ENCODE measurements at regions not wholly inside any gene's neighbourhood (a gene's known extent, or its start where the extent isn't known, plus 50 kb on each side); places are given as distances from the start of the nearest gene placed in this dataset.

- H3K9ac ChIP-seq (ENCODE audit: low read length): no peak overlapping the region
- no peaks in the 10 kb centered on the region for H3K9me3 ChIP-seq (ENCODE audit: control insufficient read depth, low read depth, low read length)
- no peaks in the 10 kb centered on the region for H3K36me3 ChIP-seq (ENCODE audit: control insufficient read depth, low read depth, low read length)
- H3K27ac ChIP-seq (ENCODE audit: low read length): no peak overlapping the region
- H3K4me3 ChIP-seq (ENCODE audit: low read length): no peak overlapping the region
- no peaks in the 10 kb centered on the region for H3K27me3 ChIP-seq (ENCODE audit: control insufficient read depth, insufficient read depth, low read length)
- no peaks in the 10 kb centered on the region for H3K4me1 ChIP-seq (ENCODE audit: control insufficient read depth, low read depth, low read length)
These were observed 252.1 kb downstream of the OPA1 start for GRCh38 chr3:193845144-193845543.

GRCh38 chr3:193846569-193846968, 253.6 kb downstream of the OPA1 start:
- Histone ChIP-seq H3K9me3 (ENCODE audit: control insufficient read depth, low read depth, low read length) (no peaks in the 10 kb centered on the region), H3K4me1 (ENCODE audit: control insufficient read depth, low read depth, low read length) (peaks cover 4% of the 10 kb centered on the region), H3K27ac (ENCODE audit: low read length) (no peak overlapping the region), H3K36me3 (ENCODE audit: control insufficient read depth, low read depth, low read length) (no peaks in the 10 kb centered on the region), H3K4me3 (ENCODE audit: low read length) (no peak overlapping the region), H3K9ac (ENCODE audit: low read length) (no peak overlapping the region), H3K27me3 (ENCODE audit: control insufficient read depth, insufficient read depth, low read length) (no peaks in the 10 kb centered on the region)

GRCh38 chr3:193847402-193847801, 254.4 kb downstream of the OPA1 start:
- Histone ChIP-seq H3K9me3 (ENCODE audit: control insufficient read depth, low read depth, low read length) (no peaks in the 10 kb centered on the region), H3K27me3 (ENCODE audit: control insufficient read depth, insufficient read depth, low read length) (no peaks in the 10 kb centered on the region), H3K36me3 (ENCODE audit: control insufficient read depth, low read depth, low read length) (no peaks in the 10 kb centered on the region), H3K27ac (ENCODE audit: low read length) (no peak overlapping the region), H3K4me3 (ENCODE audit: low read length) (no peak overlapping the region), H3K4me1 (ENCODE audit: control insufficient read depth, low read depth, low read length) (peaks cover 12% of the 10 kb centered on the region), H3K9ac (ENCODE audit: low read length) (no peak overlapping the region)

GRCh38 chr3:193848547-193848946, 255.5 kb downstream of the OPA1 start:
- H3K27ac ChIP-seq (ENCODE audit: low read length): no peak overlapping the region
- H3K9me3 ChIP-seq (ENCODE audit: control insufficient read depth, low read depth, low read length): no peaks in the 10 kb centered on the region
- no peaks in the 10 kb centered on the region for H3K36me3 ChIP-seq (ENCODE audit: control insufficient read depth, low read depth, low read length)
- H3K4me1 ChIP-seq (ENCODE audit: control insufficient read depth, low read depth, low read length): peaks cover 16% of the 10 kb centered on the region
- no peaks in the 10 kb centered on the region for H3K27me3 ChIP-seq (ENCODE audit: control insufficient read depth, insufficient read depth, low read length)
- H3K4me3 ChIP-seq (ENCODE audit: low read length): no peak overlapping the region
- no peak overlapping the region for H3K9ac ChIP-seq (ENCODE audit: low read length)

- Histone ChIP-seq H3K4me1 (ENCODE audit: control insufficient read depth, low read depth, low read length) (peaks cover 16% of the 10 kb centered on the region), H3K27ac (ENCODE audit: low read length) (no peak overlapping the region), H3K9ac (ENCODE audit: low read length) (no peak overlapping the region), H3K4me3 (ENCODE audit: low read length) (no peak overlapping the region), H3K36me3 (ENCODE audit: control insufficient read depth, low read depth, low read length) (no peaks in the 10 kb centered on the region), H3K27me3 (ENCODE audit: control insufficient read depth, insufficient read depth, low read length) (no peaks in the 10 kb centered on the region), H3K9me3 (ENCODE audit: control insufficient read depth, low read depth, low read length) (no peaks in the 10 kb centered on the region)
These were observed 257.1 kb downstream of the OPA1 start for GRCh38 chr3:193850084-193850619.

- H3K27me3 ChIP-seq (ENCODE audit: control insufficient read depth, insufficient read depth, low read length): no peaks in the 10 kb centered on the region
- no peaks in the 10 kb centered on the region for H3K36me3 ChIP-seq (ENCODE audit: control insufficient read depth, low read depth, low read length)
- H3K4me1 ChIP-seq (ENCODE audit: control insufficient read depth, low read depth, low read length): peaks cover 16% of the 10 kb centered on the region
- no peak overlapping the region for H3K9ac ChIP-seq (ENCODE audit: low read length)
- H3K27ac ChIP-seq (ENCODE audit: low read length): no peak overlapping the region
- H3K4me3 ChIP-seq (ENCODE audit: low read length): no peak overlapping the region
- H3K9me3 ChIP-seq (ENCODE audit: control insufficient read depth, low read depth, low read length): no peaks in the 10 kb centered on the region
These were observed 258.4 kb downstream of the OPA1 start for GRCh38 chr3:193851428-193851847.

GRCh38 chr3:193851941-193852674, 259.1 kb downstream of the OPA1 start:
- no peak overlapping the region for H3K9ac ChIP-seq (ENCODE audit: low read length)
- peaks cover 16% of the 10 kb centered on the region for H3K4me1 ChIP-seq (ENCODE audit: control insufficient read depth, low read depth, low read length)
- no peaks in the 10 kb centered on the region for H3K27me3 ChIP-seq (ENCODE audit: control insufficient read depth, insufficient read depth, low read length)
- H3K36me3 ChIP-seq (ENCODE audit: control insufficient read depth, low read depth, low read length): no peaks in the 10 kb centered on the region
- H3K9me3 ChIP-seq (ENCODE audit: control insufficient read depth, low read depth, low read length): no peaks in the 10 kb centered on the region
- H3K27ac ChIP-seq (ENCODE audit: low read length): no peak overlapping the region
- H3K4me3 ChIP-seq (ENCODE audit: low read length): no peak overlapping the region

GRCh38 chr3:193852901-193853300, 259.9 kb downstream of the OPA1 start:
- no peaks in the 10 kb centered on the region for H3K9me3 ChIP-seq (ENCODE audit: control insufficient read depth, low read depth, low read length)

GRCh38 chr3:193853511-193854219, 260.7 kb downstream of the OPA1 start:
- Histone ChIP-seq H3K9me3 (ENCODE audit: control insufficient read depth, low read depth, low read length) (no peaks in the 10 kb centered on the region), H3K9ac (ENCODE audit: low read length) (no peak overlapping the region), H3K27me3 (ENCODE audit: control insufficient read depth, insufficient read depth, low read length) (no peaks in the 10 kb centered on the region), H3K4me3 (ENCODE audit: low read length) (no peak overlapping the region), H3K27ac (ENCODE audit: low read length) (no peak overlapping the region), H3K4me1 (ENCODE audit: control insufficient read depth, low read depth, low read length) (peaks cover 16% of the 10 kb centered on the region), H3K36me3 (ENCODE audit: control insufficient read depth, low read depth, low read length) (no peaks in the 10 kb centered on the region)

More at GRCh38 chr3:193852901-193853300, 259.9 kb downstream of the OPA1 start:
- H3K27ac ChIP-seq (ENCODE audit: low read length): no peak overlapping the region
- H3K4me3 ChIP-seq (ENCODE audit: low read length): no peak overlapping the region
- no peaks in the 10 kb centered on the region for H3K36me3 ChIP-seq (ENCODE audit: control insufficient read depth, low read depth, low read length)
- H3K9ac ChIP-seq (ENCODE audit: low read length): no peak overlapping the region
- no peaks in the 10 kb centered on the region for H3K27me3 ChIP-seq (ENCODE audit: control insufficient read depth, insufficient read depth, low read length)
- H3K4me1 ChIP-seq (ENCODE audit: control insufficient read depth, low read depth, low read length): peaks cover 16% of the 10 kb centered on the region

GRCh38 chr3:193857996-193858395, 265.0 kb downstream of the OPA1 start:
- no peaks in the 10 kb centered on the region for H3K27me3 ChIP-seq (ENCODE audit: control insufficient read depth, insufficient read depth, low read length)
- H3K9me3 ChIP-seq (ENCODE audit: control insufficient read depth, low read depth, low read length): no peaks in the 10 kb centered on the region
- no peak overlapping the region for H3K9ac ChIP-seq (ENCODE audit: low read length)
- H3K4me3 ChIP-seq (ENCODE audit: low read length): no peak overlapping the region
- no peaks in the 10 kb centered on the region for H3K4me1 ChIP-seq (ENCODE audit: control insufficient read depth, low read depth, low read length)
- no peaks in the 10 kb centered on the region for H3K36me3 ChIP-seq (ENCODE audit: control insufficient read depth, low read depth, low read length)
- no peak overlapping the region for H3K27ac ChIP-seq (ENCODE audit: low read length)

- H3K27me3 ChIP-seq (ENCODE audit: control insufficient read depth, insufficient read depth, low read length): no peaks in the 10 kb centered on the region
- no peak overlapping the region for H3K27ac ChIP-seq (ENCODE audit: low read length)
These were observed 266.2 kb downstream of the OPA1 start for GRCh38 chr3:193859195-193859594.

More at GRCh38 chr3:193859195-193859594, 266.2 kb downstream of the OPA1 start:
- H3K4me3 ChIP-seq (ENCODE audit: low read length): no peak overlapping the region
- no peaks in the 10 kb centered on the region for H3K9me3 ChIP-seq (ENCODE audit: control insufficient read depth, low read depth, low read length)
- H3K36me3 ChIP-seq (ENCODE audit: control insufficient read depth, low read depth, low read length): no peaks in the 10 kb centered on the region
- no peak overlapping the region for H3K9ac ChIP-seq (ENCODE audit: low read length)
- no peaks in the 10 kb centered on the region for H3K4me1 ChIP-seq (ENCODE audit: control insufficient read depth, low read depth, low read length)
